ENCODE measurements at regions not wholly inside any gene's neighbourhood (a gene's known extent, or its start where the extent isn't known, plus 50 kb on each side); places are given as distances from the start of the nearest gene placed in this dataset.

DNA sequence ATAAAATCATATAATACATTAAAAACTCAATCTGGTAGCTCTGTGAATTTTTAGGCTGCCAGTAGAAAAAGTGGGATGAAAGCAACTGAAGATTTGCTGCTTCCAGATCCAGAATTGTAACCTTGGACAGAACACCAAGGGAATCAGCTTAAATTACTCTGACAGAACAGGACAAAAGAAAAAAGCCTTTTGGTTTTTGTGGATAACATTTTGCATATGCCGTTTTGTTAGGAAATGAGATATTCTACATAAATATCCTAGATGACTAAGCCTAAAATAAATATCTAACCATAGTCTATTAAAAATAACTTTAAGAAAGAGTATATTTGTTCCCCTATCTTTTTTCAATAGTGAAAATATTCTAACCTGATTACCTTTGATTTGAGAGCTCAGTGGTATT, 148.7 kb upstream of the DOCK10 start (continued):
- TF ChIP-seq, protein P1, sequence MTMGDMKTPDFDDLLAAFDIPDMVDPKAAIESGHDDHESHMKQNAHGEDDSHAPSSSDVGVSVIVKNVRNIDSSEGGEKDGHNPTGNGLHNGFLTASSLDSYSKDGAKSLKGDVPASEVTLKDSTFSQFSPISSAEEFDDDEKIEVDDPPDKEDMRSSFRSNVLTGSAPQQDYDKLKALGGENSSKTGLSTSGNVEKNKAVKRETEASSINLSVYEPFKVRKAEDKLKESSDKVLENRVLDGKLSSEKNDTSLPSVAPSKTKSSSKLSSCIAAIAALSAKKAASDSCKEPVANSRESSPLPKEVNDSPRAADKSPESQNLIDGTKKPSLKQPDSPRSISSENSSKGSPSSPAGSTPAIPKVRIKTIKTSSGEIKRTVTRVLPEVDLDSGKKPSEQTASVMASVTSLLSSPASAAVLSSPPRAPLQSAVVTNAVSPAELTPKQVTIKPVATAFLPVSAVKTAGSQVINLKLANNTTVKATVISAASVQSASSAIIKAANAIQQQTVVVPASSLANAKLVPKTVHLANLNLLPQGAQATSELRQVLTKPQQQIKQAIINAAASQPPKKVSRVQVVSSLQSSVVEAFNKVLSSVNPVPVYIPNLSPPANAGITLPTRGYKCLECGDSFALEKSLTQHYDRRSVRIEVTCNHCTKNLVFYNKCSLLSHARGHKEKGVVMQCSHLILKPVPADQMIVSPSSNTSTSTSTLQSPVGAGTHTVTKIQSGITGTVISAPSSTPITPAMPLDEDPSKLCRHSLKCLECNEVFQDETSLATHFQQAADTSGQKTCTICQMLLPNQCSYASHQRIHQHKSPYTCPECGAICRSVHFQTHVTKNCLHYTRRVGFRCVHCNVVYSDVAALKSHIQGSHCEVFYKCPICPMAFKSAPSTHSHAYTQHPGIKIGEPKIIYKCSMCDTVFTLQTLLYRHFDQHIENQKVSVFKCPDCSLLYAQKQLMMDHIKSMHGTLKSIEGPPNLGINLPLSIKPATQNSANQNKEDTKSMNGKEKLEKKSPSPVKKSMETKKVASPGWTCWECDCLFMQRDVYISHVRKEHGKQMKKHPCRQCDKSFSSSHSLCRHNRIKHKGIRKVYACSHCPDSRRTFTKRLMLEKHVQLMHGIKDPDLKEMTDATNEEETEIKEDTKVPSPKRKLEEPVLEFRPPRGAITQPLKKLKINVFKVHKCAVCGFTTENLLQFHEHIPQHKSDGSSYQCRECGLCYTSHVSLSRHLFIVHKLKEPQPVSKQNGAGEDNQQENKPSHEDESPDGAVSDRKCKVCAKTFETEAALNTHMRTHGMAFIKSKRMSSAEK (CRISPR knock-in tag; IDR thresholded peaks at IDR 0.05; ENCODE audit: borderline replicate concordance), result no peak
- TF ChIP-seq CREM (CRISPR knock-in tag; IDR thresholded peaks at IDR 0.05) (no peak), ZNF232 (CRISPR knock-in tag; IDR thresholded peaks at IDR 0.05) (no peak), OVOL2 (CRISPR knock-in tag; IDR thresholded peaks at IDR 0.05; ENCODE audit: borderline replicate concordance) (no peak), ATF3 (CRISPR knock-in tag; conservative IDR thresholded peaks at IDR 0.05) (no peak), PRDM15 (CRISPR knock-in tag; IDR thresholded peaks at IDR 0.05) (no peak), GRHL2 (CRISPR knock-in tag; IDR thresholded peaks at IDR 0.05; ENCODE audit: insufficient replicate concordance, severe bottlenecking) (no peak), HMGA2 (CRISPR knock-in tag; IDR thresholded peaks at IDR 0.05) (no peak), TP53 (CRISPR knock-in tag; IDR thresholded peaks at IDR 0.05) (no peak)

DNA sequence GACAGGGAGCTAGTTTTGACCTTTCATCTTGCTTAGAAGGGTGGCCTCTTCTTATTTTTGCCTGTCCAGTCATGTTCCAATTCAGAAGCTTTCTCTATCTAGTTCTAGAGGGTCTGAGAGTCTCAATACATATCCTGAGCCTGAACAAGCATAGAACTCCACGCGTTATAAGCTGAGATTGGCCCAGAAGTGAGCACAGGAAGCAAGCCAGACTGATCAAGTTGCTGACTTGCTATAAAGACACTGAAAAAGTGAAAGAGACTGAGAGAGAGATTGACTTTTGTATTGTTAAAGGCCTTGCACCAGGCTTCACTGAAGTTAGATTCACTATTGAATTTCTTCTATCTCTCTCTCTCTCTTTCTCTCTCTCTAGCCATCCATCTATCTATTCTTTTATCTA, 142.7 kb upstream of the DOCK10 start:
- no peaks in the 10 kb centered on the region for H3K36me3 Mint-ChIP-seq
- peaks cover 5% of the 10 kb centered on the region; the same call in 1 of the 2 replicates for H3K9me3 Mint-ChIP-seq
- ChIA-PET POLR2A (no interaction called here), CTCF (no interaction called here)
- TF ChIP-seq NR2C2 (CRISPR knock-in tag; IDR thresholded peaks at IDR 0.05) (no peak), ARID4B (CRISPR knock-in tag; IDR thresholded peaks at IDR 0.05; ENCODE audit: borderline replicate concordance) (no peak), ATF1 (CRISPR knock-in tag; IDR thresholded peaks at IDR 0.05) (no peak), ZBTB21 (CRISPR knock-in tag; IDR thresholded peaks at IDR 0.05; ENCODE audit: borderline replicate concordance) (no peak), CREM (CRISPR knock-in tag; IDR thresholded peaks at IDR 0.05) (no peak), NR3C1 (CRISPR knock-in tag; conservative IDR thresholded peaks at IDR 0.05; ENCODE audit: low read depth) (no peak), ATF3 (CRISPR knock-in tag; conservative IDR thresholded peaks at IDR 0.05) (no peak), JUN (CRISPR knock-in tag; IDR thresholded peaks at IDR 0.05) (no peak)
- TF ChIP-seq, protein P2, sequence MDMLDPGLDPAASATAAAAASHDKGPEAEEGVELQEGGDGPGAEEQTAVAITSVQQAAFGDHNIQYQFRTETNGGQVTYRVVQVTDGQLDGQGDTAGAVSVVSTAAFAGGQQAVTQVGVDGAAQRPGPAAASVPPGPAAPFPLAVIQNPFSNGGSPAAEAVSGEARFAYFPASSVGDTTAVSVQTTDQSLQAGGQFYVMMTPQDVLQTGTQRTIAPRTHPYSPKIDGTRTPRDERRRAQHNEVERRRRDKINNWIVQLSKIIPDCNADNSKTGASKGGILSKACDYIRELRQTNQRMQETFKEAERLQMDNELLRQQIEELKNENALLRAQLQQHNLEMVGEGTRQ (CRISPR knock-in tag; IDR thresholded peaks at IDR 0.05), result no peak
- no peak for ATAC-seq
- no peaks in the 10 kb centered on the region; the same call in 1 of the 2 replicates for H3K27me3 Mint-ChIP-seq (ENCODE audit: low read depth)
- H3K4me3 Mint-ChIP-seq, result no peak overlapping the region
- DNase-seq (ENCODE audit: low spot score), result no peak
- peaks cover 22% of the 10 kb centered on the region for H3K4me1 Mint-ChIP-seq
- no peak overlapping the region for H3K27ac Mint-ChIP-seq

Measured in WTC11 (cell line).